C4-2B (cell line): ENCODE measurements at regions not wholly inside any gene's neighbourhood (a gene's known extent, or its start where the extent isn't known, plus 50 kb on each side); places are given as distances from the start of the nearest gene placed in this dataset.
A peak's percentile ranks its signal among the peaks of the same experiment; 100 is the strongest.
"Not testable (repeated sequence)": the region's sequence is repeated elsewhere in the genome, so short reads cannot be mapped to it uniquely, and the experiment has no call there.

ENCODE experiments used
- H3K27ac ChIP-seq: fragments of 450-650 bp; 2 replicates; pipeline ENCODE4 v1.5.1; 2017
- CTCF ChIP-seq: fragments of 450-650 bp; conservative IDR thresholded peaks from 2 replicates; pipeline ENCODE4 v1.5.1; 2017; ENCODE audit warnings: mild to moderate bottlenecking
- ZFX ChIP-seq: fragments of 450-650 bp; IDR thresholded peaks from 2 replicates; pipeline ENCODE4 v1.6.1; 2017

GRCh38 chr1:103997631-103998030, 247.9 kb downstream of the AMY1C start:
- no peak overlapping the region for H3K27ac ChIP-seq
- TF ChIP-seq ZFX = no peak

GRCh38 chr1:104018922-104019674, 269.4 kb downstream of the AMY1C start:
- TF ChIP-seq CTCF (no peak; the same call in 1 of the 2 replicates), ZFX (no peak)
- no peak overlapping the region for H3K27ac ChIP-seq

- no peak overlapping the region for H3K27ac ChIP-seq
- no peak for TF ChIP-seq ZFX
- no peak for TF ChIP-seq CTCF
Measured at GRCh38 chr1:104019675-104020049, 270.0 kb downstream of the AMY1C start.

- no peak overlapping the region for H3K27ac ChIP-seq
- no peak for TF ChIP-seq ZFX
- TF ChIP-seq CTCF = no peak
Measured at GRCh38 chr1:104028416-104029035, 278.8 kb downstream of the AMY1C start.

GRCh38 chr1:104029456-104029970, 279.8 kb downstream of the AMY1C start:
- H3K27ac ChIP-seq = no peak overlapping the region
- TF ChIP-seq ZFX (no peak), CTCF (no peak)

GRCh38 chr1:104056786-104057185, 307.1 kb downstream of the AMY1C start:
- H3K27ac ChIP-seq = peak overlapping the region; percentile 42

GRCh38 chr1:104057219-104057898, 307.7 kb downstream of the AMY1C start:
- H3K27ac ChIP-seq = peak overlapping the region; percentile 42

More at GRCh38 chr1:104056786-104057185, 307.1 kb downstream of the AMY1C start:
- TF ChIP-seq CTCF (no peak), ZFX (no peak)

- H3K27ac ChIP-seq = not testable (repeated sequence)
Measured at GRCh38 chr1:104061637-104062036, 311.9 kb downstream of the AMY1C start.
